CD14-positive monocyte (primary cell): ENCODE measurements at regions not wholly inside any gene's neighbourhood (a gene's known extent, or its start where the extent isn't known, plus 50 kb on each side); places are given as distances from the start of the nearest gene placed in this dataset.

Experiments used
- DNase-seq, 3 donors: peaks; one replicate each; pipeline ENCODE4 v3.0.0-alpha.2; 2011 to 2022
- H2AFZ ChIP-seq: 2 replicates; pipeline ENCODE4 v1.6.0; 2012; ENCODE audit warnings: mild to moderate bottlenecking, low read depth, low read length, inconsistent platforms; ENCODE audit not compliant: insufficient read depth, poor library complexity, severe bottlenecking
- H3K27ac ChIP-seq, 2 donors: 1 replicate in 1 of 2; 2 replicates in 1 of 2; pipeline ENCODE4 v1.5.1; 2012 to 2013; ENCODE audit warnings: low read length in 2 of 2, control low read depth in 1 of 2, inconsistent platforms in 1 of 2, low read depth in 1 of 2, mild to moderate bottlenecking in 1 of 2
- H3K27me3 ChIP-seq, 2 donors: one replicate each; pipeline versions ENCODE4 v1.6.0 to v1.6.1; 2011 to 2013; ENCODE audit warnings: low read length in 2 of 2; ENCODE audit not compliant: control insufficient read depth in 2 of 2, insufficient read depth in 2 of 2
- H3K36me3 ChIP-seq, 2 donors: replicated peaks in 1 of 2; 1 replicate in 1 of 2; 2 replicates in 1 of 2; pipeline versions ENCODE4 v1.5.1 to v1.6.1; 2012 to 2013; ENCODE audit warnings: low read length in 2 of 2, control low read depth in 1 of 2, inconsistent platforms in 1 of 2, mild to moderate bottlenecking in 1 of 2; ENCODE audit not compliant: insufficient read depth in 2 of 2, control insufficient read depth in 1 of 2
- H3K4me1 ChIP-seq, 2 donors: 1 replicate in 1 of 2; 2 replicates in 1 of 2; pipeline versions ENCODE4 v1.5.1 to v1.6.1; 2012 to 2013; ENCODE audit warnings: low read length in 2 of 2, control low read depth in 1 of 2, inconsistent platforms in 1 of 2, mild to moderate bottlenecking in 1 of 2, moderate library complexity in 1 of 2; ENCODE audit not compliant: insufficient read depth in 2 of 2, control insufficient read depth in 1 of 2
- H3K4me2 ChIP-seq: replicated peaks from 2 replicates; pipeline ENCODE3; 2012; ENCODE audit warnings: low read length, moderate library complexity, mild to moderate bottlenecking; ENCODE audit not compliant: poor library complexity, severe bottlenecking; ENCODE audit errors: extremely low read depth
- H3K4me3 ChIP-seq, 3 experiments: fragments of 200-600 bp in 1 of 3; sonication (generic) in 1 of 3; replicated peaks in 1 of 3; 1 replicate in 2 of 3; 2 replicates in 1 of 3; pipeline ENCODE4 v1.5.1; 2011 to 2013; ENCODE audit warnings: low read length in 3 of 3, mild to moderate bottlenecking in 3 of 3, control low read depth in 2 of 3, low read depth in 2 of 3, inconsistent platforms in 1 of 3, moderate library complexity in 1 of 3
- H3K79me2 ChIP-seq: 2 replicates; pipeline ENCODE4 v1.6.0; 2012; ENCODE audit warnings: mild to moderate bottlenecking, control low read depth, inconsistent platforms, low read length, moderate library complexity; ENCODE audit not compliant: insufficient read depth
- H3K9ac ChIP-seq: 2 replicates; pipeline ENCODE4 v1.6.0; 2017; ENCODE audit warnings: low read length, mild to moderate bottlenecking; ENCODE audit not compliant: insufficient read depth, poor library complexity, severe bottlenecking
- H3K9me3 ChIP-seq, 2 donors: replicated peaks in 1 of 2; 1 replicate in 1 of 2; 2 replicates in 1 of 2; pipeline versions ENCODE4 v1.5.1 to v1.6.1; 2012 to 2013; ENCODE audit warnings: low read length in 2 of 2, control low read depth in 1 of 2; ENCODE audit not compliant: control insufficient read depth in 1 of 2, insufficient read depth in 1 of 2
- H4K20me1 ChIP-seq: 2 replicates; pipeline ENCODE4 v1.6.0; 2012; ENCODE audit warnings: mild to moderate bottlenecking, low read length, control low read depth, moderate library complexity; ENCODE audit not compliant: insufficient read depth
- H3K27ac Mint-ChIP-seq, 7 donors: one replicate each; pipeline ENCODE4 v1.8.0; 2020; ENCODE audit warnings: mild to moderate bottlenecking in 7 of 7, mixed read lengths in 7 of 7, moderate library complexity in 6 of 7, inconsistent platforms in 2 of 7
- H3K27me3 Mint-ChIP-seq, 3 donors: one replicate each; pipeline ENCODE4 v1.8.0; 2021 to 2022; ENCODE audit warnings: low read depth in 3 of 3, mild to moderate bottlenecking in 3 of 3, mixed read lengths in 3 of 3, moderate library complexity in 3 of 3, inconsistent platforms in 1 of 3
- H3K36me3 Mint-ChIP-seq, 2 donors: one replicate each; pipeline ENCODE4 v1.8.0; 2020; ENCODE audit warnings: mixed read lengths in 2 of 2, inconsistent platforms in 1 of 2, mild to moderate bottlenecking in 1 of 2
- H3K4me1 Mint-ChIP-seq: one replicate; pipeline ENCODE4 v1.8.0; 2020; ENCODE audit warnings: mild to moderate bottlenecking, mixed read lengths
- H3K4me3 Mint-ChIP-seq, 2 donors: one replicate each; pipeline ENCODE4 v1.8.0; 2020; ENCODE audit warnings: mild to moderate bottlenecking in 2 of 2, mixed read lengths in 2 of 2, moderate library complexity in 1 of 2
- H3K9me3 Mint-ChIP-seq, 7 donors: one replicate each; pipeline ENCODE4 v1.8.0; 2020 to 2022; ENCODE audit warnings: mixed read lengths in 7 of 7, mild to moderate bottlenecking in 6 of 7, moderate library complexity in 6 of 7, inconsistent platforms in 2 of 7
- CTCF ChIP-seq: fragments of 200-600 bp; IDR thresholded peaks from one replicate; pipeline ENCODE4 v1.8.0; 2022; ENCODE audit warnings: antibody characterized with exemption, mild to moderate bottlenecking
- WGBS: methylation state at CpG from one replicate; pipeline ENCODE4 v1.1.5; 2013; ENCODE audit warnings: missing lambda C conversion rate; ENCODE audit not compliant: insufficient coverage; 5-methylcytosine and 5-hydroxymethylcytosine counted together
- intact Hi-C, 2 donors: fragments of 100-400 bp; cut with micrococcal nuclease; formaldehyde crosslinking; loops; one replicate each; pipeline versions ENCODE4 v1.15.0 to v1.15.1; 2023

DNA sequence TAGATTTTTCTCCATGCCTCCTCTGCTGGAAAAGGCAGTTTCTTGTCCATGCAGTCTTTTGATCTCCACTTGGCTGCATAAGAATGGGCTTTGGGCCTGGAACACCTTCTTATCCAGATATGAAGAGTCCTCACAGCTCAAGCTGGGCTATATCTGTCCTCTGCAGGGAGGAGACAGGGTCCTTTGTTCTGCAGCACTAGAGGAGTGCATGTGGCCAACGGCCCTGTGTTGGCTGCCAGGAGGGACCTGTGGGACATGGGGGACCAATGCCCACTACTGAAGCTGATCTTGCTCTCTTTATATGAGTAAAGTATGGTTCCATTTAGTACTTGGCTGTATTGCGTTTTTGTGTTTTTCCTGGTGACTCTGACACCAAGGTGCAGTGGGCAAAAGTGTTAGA, 157.3 kb upstream of the ABI3BP start:
- 89% methylated on average over 1 of the region's 2 CpGs for WGBS
- no peak overlapping the region for H3K9ac ChIP-seq
- no peak overlapping the region for H3K27ac Mint-ChIP-seq

GRCh38 chr3:101149707-101150106, 156.5 kb upstream of the ABI3BP start:
- H4K20me1 ChIP-seq: no peaks in the 10 kb centered on the region
- H3K27ac ChIP-seq: no peak overlapping the region
- H3K9me3 ChIP-seq: no peaks in the 10 kb centered on the region
- Mint-ChIP-seq H3K36me3 (no peaks in the 10 kb centered on the region), H3K27me3 (no peaks in the 10 kb centered on the region), H3K4me3 (no peak overlapping the region), H3K4me1 (peaks cover 6% of the 10 kb centered on the region), H3K27ac (no peak overlapping the region), H3K9me3 (peaks cover 0 to 10% (median 7%) of the 10 kb centered on the region in 7 donors)
- H3K9ac ChIP-seq: no peak overlapping the region
- no peak for DNase-seq
- no peak overlapping the region for H3K4me3 ChIP-seq
- H3K4me2 ChIP-seq: no peak overlapping the region
- no peaks in the 10 kb centered on the region for H3K79me2 ChIP-seq
- intact Hi-C loops: no loop called here
- H3K27me3 ChIP-seq: no peaks in the 10 kb centered on the region
- peaks cover 0 to 3% of the 10 kb centered on the region in 2 donors for H3K4me1 ChIP-seq
- no peaks in the 10 kb centered on the region for H3K36me3 ChIP-seq
- no peak overlapping the region for H2AFZ ChIP-seq
- 100% methylated on average over 1 of the region's 2 CpGs for WGBS
- TF ChIP-seq CTCF: no peak

More for the DNA sequence above, 157.3 kb upstream of the ABI3BP start:
- no peaks in the 10 kb centered on the region for H3K36me3 ChIP-seq
- intact Hi-C loops: no loop called here
- no peaks in the 10 kb centered on the region for H3K27me3 ChIP-seq
- peaks cover 0 to 3% of the 10 kb centered on the region in 2 donors for H3K4me1 ChIP-seq
- H3K4me2 ChIP-seq: no peak overlapping the region
- no peak for DNase-seq
- H3K4me3 Mint-ChIP-seq: no peak overlapping the region
- H3K27ac ChIP-seq: no peak overlapping the region
- H3K4me3 ChIP-seq: no peak overlapping the region
- H3K79me2 ChIP-seq: no peaks in the 10 kb centered on the region
- TF ChIP-seq CTCF: no peak
- no peaks in the 10 kb centered on the region for H3K36me3 Mint-ChIP-seq
- H3K27me3 Mint-ChIP-seq: no peaks in the 10 kb centered on the region
- no peaks in the 10 kb centered on the region for H4K20me1 ChIP-seq
- H2AFZ ChIP-seq: no peak overlapping the region
- H3K9me3 Mint-ChIP-seq: peaks cover 0 to 11% (median 7%) of the 10 kb centered on the region in 7 donors
- H3K9me3 ChIP-seq: no peaks in the 10 kb centered on the region
- H3K4me1 Mint-ChIP-seq: peaks cover 6% of the 10 kb centered on the region
